ENCODE measurements at regions not wholly inside any gene's neighbourhood (a gene's known extent, or its start where the extent isn't known, plus 50 kb on each side); places are given as distances from the start of the nearest gene placed in this dataset.

- no peak for DNase-seq (ENCODE audit: low read depth, low spot score)
- ChIA-PET CTCF (no interaction called here), POLR2A (no interaction called here)
- no peak overlapping the region for H3K4me3 ChIP-seq (ENCODE audit: low read depth, low read length)
- no peak for TF ChIP-seq CTCF (IDR thresholded peaks at IDR 0.05; ENCODE audit: insufficient read depth, low read length, missing control alignments)
Measured at GRCh38 chr10:117875793-117876192, 170.9 kb downstream of the RAB11FIP2 start.

GRCh38 chr10:117876210-117876609, 170.5 kb downstream of the RAB11FIP2 start:
- H3K4me3 ChIP-seq (ENCODE audit: low read depth, low read length) = no peak overlapping the region
- ChIA-PET POLR2A (no interaction called here), CTCF (no interaction called here)
- DNase-seq (ENCODE audit: low read depth, low spot score) = no peak
- no peak for TF ChIP-seq CTCF (IDR thresholded peaks at IDR 0.05; ENCODE audit: insufficient read depth, low read length, missing control alignments)

- no peak for TF ChIP-seq CTCF (IDR thresholded peaks at IDR 0.05; ENCODE audit: insufficient read depth, low read length, missing control alignments)
- ChIA-PET POLR2A (no interaction called here), CTCF (no interaction called here)
Measured at GRCh38 chr10:117878626-117879025, 168.1 kb downstream of the RAB11FIP2 start.

GRCh38 chr10:117884093-117884492, 162.6 kb downstream of the RAB11FIP2 start:
- ChIA-PET POLR2A (no interaction called here), CTCF (no interaction called here)
- H3K4me3 ChIP-seq (ENCODE audit: low read depth, low read length) = no peak overlapping the region
- no peak for DNase-seq (ENCODE audit: low read depth, low spot score)
- no peak for TF ChIP-seq CTCF (IDR thresholded peaks at IDR 0.05; ENCODE audit: insufficient read depth, low read length, missing control alignments)

More at GRCh38 chr10:117878626-117879025, 168.1 kb downstream of the RAB11FIP2 start:
- DNase-seq (ENCODE audit: low read depth, low spot score) = no peak
- no peak overlapping the region for H3K4me3 ChIP-seq (ENCODE audit: low read depth, low read length)

GRCh38 chr10:117884592-117884991, 162.1 kb downstream of the RAB11FIP2 start:
- ChIA-PET POLR2A (no interaction called here), CTCF (no interaction called here)
- no peak for TF ChIP-seq CTCF (IDR thresholded peaks at IDR 0.05; ENCODE audit: insufficient read depth, low read length, missing control alignments)
- H3K4me3 ChIP-seq (ENCODE audit: low read depth, low read length) = no peak overlapping the region
- no peak for DNase-seq (ENCODE audit: low read depth, low spot score)

- no peak overlapping the region for H3K4me3 ChIP-seq (ENCODE audit: low read depth, low read length)
- ChIA-PET POLR2A (no interaction called here), CTCF (no interaction called here)
- no peak for TF ChIP-seq CTCF (IDR thresholded peaks at IDR 0.05; ENCODE audit: insufficient read depth, low read length, missing control alignments)
- DNase-seq (ENCODE audit: low read depth, low spot score) = no peak
Measured at GRCh38 chr10:117885206-117885829, 161.4 kb downstream of the RAB11FIP2 start.

Measured in AG04449 (cell line).